ENCODE measurements at regions not wholly inside any gene's neighbourhood (a gene's known extent, or its start where the extent isn't known, plus 50 kb on each side); places are given as distances from the start of the nearest gene placed in this dataset.

DNA sequence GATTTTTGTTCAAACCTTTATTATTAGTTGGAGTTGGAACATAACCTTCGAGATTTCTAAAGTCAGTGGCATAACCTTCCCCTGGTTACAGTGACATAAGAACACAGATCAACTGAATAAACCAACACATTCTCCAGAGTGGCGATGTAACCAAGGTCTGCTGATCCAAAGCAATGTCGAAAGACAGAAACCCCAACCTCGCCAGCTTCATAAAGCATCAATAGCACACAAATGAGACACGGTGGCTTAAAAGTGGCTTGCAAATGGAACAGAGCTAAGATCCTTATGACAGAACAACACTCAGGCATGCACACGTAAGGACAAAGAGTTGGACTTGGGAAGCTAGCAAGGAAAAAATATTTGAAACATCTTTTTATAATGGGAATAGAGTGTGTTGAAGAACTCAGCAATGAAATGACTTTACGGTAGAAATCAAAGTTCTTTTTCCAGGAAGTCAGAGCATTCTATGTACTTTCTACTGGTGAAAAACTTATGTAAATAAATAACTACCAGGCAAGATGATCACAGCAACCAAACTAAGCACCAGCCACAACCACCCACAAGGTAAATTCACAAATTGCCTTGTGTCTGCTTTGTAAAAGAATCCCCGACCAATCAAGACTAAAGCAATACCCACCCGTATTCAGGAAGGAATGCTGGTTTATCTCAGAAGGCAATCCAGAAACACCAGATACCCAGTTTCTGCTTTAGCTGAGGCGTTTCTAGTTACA lies 61.0 kb upstream of the NHSL1 start:
- Histone ChIP-seq H3K36me3 (ENCODE audit: low read depth) (no peaks in the 10 kb centered on the region), H3K4me1 (ENCODE audit: low read depth) (peaks cover 18% of the 10 kb centered on the region), H3K9me3 (no peaks in the 10 kb centered on the region), H3K4me3 (no peak overlapping the region)
- ATAC-seq (peak; percentile 94), DNase-seq (peak in 1 of 3 donors; percentile 58)
- TF ChIP-seq CTCF (IDR thresholded peaks at IDR 0.05) = no peak
- intact Hi-C loops (cut with DNase I, micrococcal nuclease) = no loop called here

DNA sequence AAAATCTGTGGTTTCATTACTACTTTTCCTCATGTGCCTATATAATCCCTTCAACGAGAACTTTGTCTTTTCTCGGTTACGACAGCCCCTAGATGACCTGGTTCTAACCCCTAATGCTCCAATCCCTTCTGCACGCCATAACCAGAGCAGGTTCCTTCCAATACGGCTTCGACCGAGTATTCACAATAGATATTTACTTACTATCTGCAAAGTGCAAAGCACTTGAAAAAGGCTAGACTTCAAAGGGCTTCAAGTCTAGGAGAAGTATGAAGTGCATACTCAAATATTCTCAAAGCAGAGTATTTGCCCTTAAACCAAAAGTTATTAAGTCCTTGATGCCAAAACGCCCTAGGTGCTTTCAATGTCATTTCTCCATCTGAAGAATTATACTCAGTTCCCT lies 63.4 kb upstream of the NHSL1 start:
- no peak for DNase-seq
- Histone ChIP-seq H3K4me1 (ENCODE audit: low read depth) (peaks cover 18% of the 10 kb centered on the region), H3K36me3 (ENCODE audit: low read depth) (no peaks in the 10 kb centered on the region), H3K9me3 (no peaks in the 10 kb centered on the region), H3K4me3 (no peak overlapping the region)
- intact Hi-C loops (cut with DNase I, micrococcal nuclease) = no loop called here
- no peak for TF ChIP-seq CTCF (IDR thresholded peaks at IDR 0.05)
- ATAC-seq = no peak

DNA sequence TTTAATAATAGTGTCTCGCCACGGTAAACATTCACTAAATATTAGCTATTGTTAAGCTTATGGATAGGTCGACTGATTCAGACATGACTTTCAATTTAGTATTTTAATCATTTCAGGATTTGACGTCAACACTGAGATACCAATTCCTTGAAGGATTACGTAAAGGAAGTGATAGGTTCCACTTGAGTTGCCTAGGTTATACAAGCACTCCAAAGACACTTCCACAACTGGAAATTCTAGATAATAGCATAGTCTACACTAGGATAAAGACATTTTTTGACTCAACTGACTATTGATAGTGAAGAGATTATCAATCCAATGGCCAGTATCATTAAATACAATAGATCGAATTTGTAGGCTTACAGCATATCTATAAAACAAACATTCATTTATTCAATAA lies 63.9 kb upstream of the NHSL1 start:
- H3K4me1 ChIP-seq (ENCODE audit: low read depth) = peaks cover 18% of the 10 kb centered on the region
- H3K36me3 ChIP-seq (ENCODE audit: low read depth) = no peaks in the 10 kb centered on the region
- intact Hi-C loops (cut with DNase I, micrococcal nuclease) = no loop called here
- no peak for ATAC-seq
- no peak overlapping the region for H3K4me3 ChIP-seq
- DNase-seq = no peak
- H3K9me3 ChIP-seq = no peaks in the 10 kb centered on the region
- no peak for TF ChIP-seq CTCF (IDR thresholded peaks at IDR 0.05)

- ATAC-seq (no peak), DNase-seq (no peak)
- no peaks in the 10 kb centered on the region for H3K9me3 ChIP-seq
- no peaks in the 10 kb centered on the region for H3K36me3 ChIP-seq (ENCODE audit: low read depth)
- intact Hi-C loops (cut with DNase I, micrococcal nuclease) = no loop called here
- no peak for TF ChIP-seq CTCF (IDR thresholded peaks at IDR 0.05)
- H3K4me1 ChIP-seq (ENCODE audit: low read depth) = peaks cover 18% of the 10 kb centered on the region
- H3K4me3 ChIP-seq = no peak overlapping the region
These were observed 64.4 kb upstream of the NHSL1 start for GRCh38 chr6:138563650-138564049.

DNA sequence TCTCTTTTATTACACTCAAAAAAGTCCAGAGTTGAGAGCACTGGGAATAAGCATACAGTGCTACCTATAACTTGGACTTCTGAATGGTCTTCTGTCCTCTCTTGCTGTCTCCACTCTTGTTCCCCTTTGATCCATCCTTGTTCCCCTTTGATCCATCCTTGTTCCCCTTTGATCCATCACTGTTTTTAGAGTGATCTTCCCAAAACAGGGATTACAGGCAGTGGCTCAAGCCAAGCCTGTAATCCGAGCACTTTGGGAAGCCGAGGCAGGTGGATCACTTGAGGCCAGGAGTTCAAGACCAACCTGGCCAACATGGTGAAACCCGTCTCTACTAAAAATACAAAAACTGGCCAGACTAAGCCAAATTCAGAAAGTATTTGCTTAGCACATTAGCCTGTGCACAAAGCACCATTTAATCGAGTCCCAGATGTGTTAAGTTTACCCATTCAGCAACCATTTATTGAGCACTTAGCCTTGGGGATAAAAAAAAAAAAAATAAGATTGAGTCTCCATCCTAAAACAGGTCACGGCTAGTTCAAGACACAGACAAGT lies 65.0 kb upstream of the NHSL1 start:
- H3K9me3 ChIP-seq = no peaks in the 10 kb centered on the region
- H3K4me1 ChIP-seq (ENCODE audit: low read depth) = peaks cover 17% of the 10 kb centered on the region
- DNase-seq = no peak
- intact Hi-C loops (cut with DNase I, micrococcal nuclease) = no loop called here
- no peak for TF ChIP-seq CTCF (IDR thresholded peaks at IDR 0.05)
- H3K36me3 ChIP-seq (ENCODE audit: low read depth) = no peaks in the 10 kb centered on the region
- H3K4me3 ChIP-seq = no peak overlapping the region
- ATAC-seq = no peak

Measured in mucosa of descending colon (tissue), 3 donors.